C4-2B (cell line): ENCODE measurements at regions not wholly inside any gene's neighbourhood (a gene's known extent, or its start where the extent isn't known, plus 50 kb on each side); places are given as distances from the start of the nearest gene placed in this dataset.

Experiments
- ZFX ChIP-seq: fragments of 450-650 bp; IDR thresholded peaks from 2 replicates; pipeline ENCODE4 v1.6.1; 2017
- TF ChIP-seq, protein P1 (sequence below): fragments of 450-650 bp; conservative IDR thresholded peaks from 2 replicates; pipeline ENCODE4 v1.5.1; 2017; ENCODE audit warnings: mild to moderate bottlenecking

DNA sequence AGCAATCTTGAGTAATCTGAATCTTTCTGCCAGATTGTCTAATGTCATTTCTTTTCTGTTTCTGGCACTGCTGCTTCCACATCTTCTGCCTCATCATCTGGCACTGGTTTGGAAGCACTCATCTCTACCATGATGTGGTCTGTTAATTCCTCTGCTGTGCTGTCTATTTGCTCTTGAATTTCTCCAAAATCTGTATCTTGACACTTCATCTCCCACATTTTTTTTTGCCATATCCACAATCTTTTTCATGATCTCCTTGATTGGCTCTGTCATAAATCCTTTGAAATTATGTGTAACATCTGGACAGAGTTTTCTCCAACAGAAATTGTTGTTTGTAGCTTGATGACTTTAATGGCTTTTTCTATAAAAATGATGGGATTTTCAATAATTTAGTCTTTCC, 417.8 kb upstream of the MANEA start:
- TF ChIP-seq, protein P1, sequence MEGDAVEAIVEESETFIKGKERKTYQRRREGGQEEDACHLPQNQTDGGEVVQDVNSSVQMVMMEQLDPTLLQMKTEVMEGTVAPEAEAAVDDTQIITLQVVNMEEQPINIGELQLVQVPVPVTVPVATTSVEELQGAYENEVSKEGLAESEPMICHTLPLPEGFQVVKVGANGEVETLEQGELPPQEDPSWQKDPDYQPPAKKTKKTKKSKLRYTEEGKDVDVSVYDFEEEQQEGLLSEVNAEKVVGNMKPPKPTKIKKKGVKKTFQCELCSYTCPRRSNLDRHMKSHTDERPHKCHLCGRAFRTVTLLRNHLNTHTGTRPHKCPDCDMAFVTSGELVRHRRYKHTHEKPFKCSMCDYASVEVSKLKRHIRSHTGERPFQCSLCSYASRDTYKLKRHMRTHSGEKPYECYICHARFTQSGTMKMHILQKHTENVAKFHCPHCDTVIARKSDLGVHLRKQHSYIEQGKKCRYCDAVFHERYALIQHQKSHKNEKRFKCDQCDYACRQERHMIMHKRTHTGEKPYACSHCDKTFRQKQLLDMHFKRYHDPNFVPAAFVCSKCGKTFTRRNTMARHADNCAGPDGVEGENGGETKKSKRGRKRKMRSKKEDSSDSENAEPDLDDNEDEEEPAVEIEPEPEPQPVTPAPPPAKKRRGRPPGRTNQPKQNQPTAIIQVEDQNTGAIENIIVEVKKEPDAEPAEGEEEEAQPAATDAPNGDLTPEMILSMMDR: no peak
- no peak for TF ChIP-seq ZFX
